ENCODE measurements at regions not wholly inside any gene's neighbourhood (a gene's known extent, or its start where the extent isn't known, plus 50 kb on each side); places are given as distances from the start of the nearest gene placed in this dataset.

DNA sequence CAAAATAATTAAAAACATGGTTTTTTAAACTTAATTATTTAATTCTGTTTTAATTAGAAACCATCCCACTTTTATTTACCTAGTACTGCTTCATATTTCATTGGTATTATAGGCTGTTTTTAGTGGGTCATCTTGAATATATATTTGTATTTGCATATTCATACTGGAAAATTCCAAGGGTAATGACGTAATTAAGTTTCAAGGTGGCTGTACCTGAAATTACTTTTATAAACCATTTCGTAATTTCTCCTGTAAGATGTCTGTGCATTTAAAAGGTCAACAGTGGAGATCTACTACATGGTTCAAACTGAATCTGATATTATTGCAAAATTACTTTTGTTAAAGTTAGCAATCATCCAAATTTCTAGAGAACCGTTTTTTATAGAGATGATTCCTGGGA is 133.8 kb upstream of the NAALADL2 start:
- H3K27ac ChIP-seq: no peak overlapping the region
- DNase-seq: no peak
- no peak for TF ChIP-seq CTCF (IDR thresholded peaks at IDR 0.05 in 4 of 5, conservative IDR thresholded peaks at IDR 0.05 in 1 of 5)
- no peak for TF ChIP-seq POLR2A (IDR thresholded peaks at IDR 0.05)
- in situ Hi-C loops (cut with MboI; ENCODE audit: low sequenced_read_pairs in 4 of 4): no loop called here
- no peaks in the 10 kb centered on the region for H3K27me3 ChIP-seq
- ATAC-seq: no peak
- no peaks in the 10 kb centered on the region for H3K4me1 ChIP-seq
- H3K4me3 ChIP-seq: no peak overlapping the region
- no peaks in the 10 kb centered on the region for H3K36me3 ChIP-seq
- no peaks in the 10 kb centered on the region for H3K9me3 ChIP-seq
- intact Hi-C loops (cut with DNase I; ENCODE audit: low total_unique reads): no loop called here

- ATAC-seq: no peak
- intact Hi-C loops (cut with DNase I; ENCODE audit: low total_unique reads) (no loop called here), in situ Hi-C loops (cut with MboI; ENCODE audit: low sequenced_read_pairs in 4 of 4) (no loop called here)
- Histone ChIP-seq H3K27me3 (no peaks in the 10 kb centered on the region), H3K27ac (no peak overlapping the region), H3K4me3 (no peak overlapping the region), H3K4me1 (no peaks in the 10 kb centered on the region), H3K36me3 (no peaks in the 10 kb centered on the region), H3K9me3 (no peaks in the 10 kb centered on the region)
- no peak for DNase-seq
- TF ChIP-seq CTCF (IDR thresholded peaks at IDR 0.05 in 4 of 5, conservative IDR thresholded peaks at IDR 0.05 in 1 of 5) (no peak), POLR2A (IDR thresholded peaks at IDR 0.05) (no peak)
Observed at GRCh38 chr3:174737966-174738365, 121.2 kb upstream of the NAALADL2 start.

DNA sequence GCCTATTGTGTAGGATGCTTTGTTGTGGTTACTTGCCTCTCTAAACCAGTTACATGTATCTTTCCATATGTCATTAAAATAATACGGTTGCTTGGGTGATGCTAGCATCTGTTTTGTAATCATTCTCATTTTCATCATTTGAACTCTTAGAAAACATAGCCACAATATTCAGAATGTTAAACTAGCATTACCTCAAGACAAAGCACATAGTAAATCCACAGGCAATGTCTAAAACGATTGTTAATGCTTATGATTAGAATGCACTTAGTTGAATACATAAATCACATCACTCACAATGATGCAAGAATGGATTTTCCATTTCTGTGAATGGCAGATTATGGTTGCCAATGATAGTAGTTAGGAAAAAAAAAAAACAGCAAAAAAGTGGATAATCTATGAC is 110.0 kb upstream of the NAALADL2 start:
- Histone ChIP-seq H3K36me3 (no peaks in the 10 kb centered on the region), H3K9me3 (peaks cover 0 to 3% (median 0%) of the 10 kb centered on the region in 3 donors), H3K4me1 (no peaks in the 10 kb centered on the region), H3K27ac (no peak overlapping the region), H3K27me3 (no peaks in the 10 kb centered on the region), H3K4me3 (no peak overlapping the region)
- DNase-seq (no peak), ATAC-seq (no peak)
- intact Hi-C loops (cut with DNase I; ENCODE audit: low total_unique reads) (no loop called here), in situ Hi-C loops (cut with MboI; ENCODE audit: low sequenced_read_pairs in 4 of 4) (no loop called here)
- TF ChIP-seq POLR2A (IDR thresholded peaks at IDR 0.05): no peak
- no peak for TF ChIP-seq CTCF (IDR thresholded peaks at IDR 0.05 in 4 of 5, conservative IDR thresholded peaks at IDR 0.05 in 1 of 5)

DNA sequence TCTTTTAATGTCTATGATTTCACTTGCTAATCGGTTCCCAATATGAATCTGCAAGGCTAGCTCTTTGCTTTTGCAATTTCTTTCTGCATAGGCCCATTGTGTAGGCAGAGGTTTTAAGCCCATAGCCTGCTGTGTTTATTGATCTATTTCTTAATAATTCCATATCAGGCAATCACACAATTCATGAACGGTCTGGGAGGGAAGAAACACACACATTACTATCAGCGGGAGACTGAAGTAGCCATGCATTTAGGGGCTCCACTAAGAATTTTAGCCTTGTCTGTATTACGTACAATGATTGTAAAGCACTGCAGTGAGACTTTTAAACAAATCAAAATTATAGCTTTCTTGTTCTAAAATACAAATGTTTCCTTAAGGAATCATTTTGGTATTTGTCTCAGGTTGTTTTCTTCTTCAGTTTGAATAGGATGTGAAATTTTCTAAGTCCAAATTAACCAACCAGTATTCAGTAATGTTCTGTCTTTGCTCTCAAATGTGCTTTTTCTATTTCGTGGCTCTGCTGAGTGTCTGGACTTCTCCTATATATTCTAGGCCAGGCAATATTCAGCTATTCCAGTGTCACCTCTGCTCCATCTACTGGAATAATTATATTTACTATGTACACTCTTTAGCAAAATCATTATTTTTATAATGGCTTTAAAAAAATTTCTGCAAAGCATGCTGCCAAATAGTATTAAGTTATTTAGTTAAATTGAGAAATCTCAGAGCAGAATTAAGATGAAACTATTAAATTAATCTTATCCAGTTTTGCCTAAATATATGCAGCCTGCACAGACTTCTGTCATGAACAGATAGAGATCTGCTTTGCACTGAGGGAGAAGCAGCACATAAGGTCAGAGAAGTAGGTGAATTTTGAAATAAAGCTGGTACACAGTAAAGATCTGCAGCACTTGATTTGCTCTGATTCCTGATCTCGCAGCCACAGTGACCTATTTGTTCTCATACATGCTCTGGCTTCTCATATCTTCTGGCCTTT is 103.0 kb upstream of the NAALADL2 start:
- no peak for DNase-seq
- TF ChIP-seq CTCF (IDR thresholded peaks at IDR 0.05 in 4 of 5, conservative IDR thresholded peaks at IDR 0.05 in 1 of 5) (no peak), POLR2A (IDR thresholded peaks at IDR 0.05) (no peak)
- ATAC-seq: no peak
- no peaks in the 10 kb centered on the region for H3K36me3 ChIP-seq
- in situ Hi-C loops (cut with MboI; ENCODE audit: low sequenced_read_pairs in 4 of 4): no loop called here
- no peaks in the 10 kb centered on the region for H3K27me3 ChIP-seq
- no peak overlapping the region for H3K4me3 ChIP-seq
- H3K9me3 ChIP-seq: no peaks in the 10 kb centered on the region
- intact Hi-C loops (cut with DNase I; ENCODE audit: low total_unique reads): no loop called here
- no peaks in the 10 kb centered on the region for H3K4me1 ChIP-seq
- no peak overlapping the region for H3K27ac ChIP-seq

All from gastrocnemius medialis (tissue), 4 donors.